Lung microvascular endothelial cell (primary cell): ENCODE measurements at regions not wholly inside any gene's neighbourhood (a gene's known extent, or its start where the extent isn't known, plus 50 kb on each side); places are given as distances from the start of the nearest gene placed in this dataset.
"Not testable (repeated sequence)": the region's sequence is repeated elsewhere in the genome, so short reads cannot be mapped to it uniquely, and the experiment has no call there.

Experiments used
- DNase-seq, 2 donors: peaks; one replicate each; pipeline versions ENCODE4 v3.0.0 to v3.0.0-alpha.2; 2010; ENCODE audit warnings: low read depth in 2 of 2

GRCh38 chr3:169029674-169030285, 633.7 kb downstream of the MECOM start:
- DNase-seq, result no peak

- DNase-seq, result no peak
These were observed 634.8 kb downstream of the MECOM start for GRCh38 chr3:169028716-169029115.

- peak; percentile 94 for DNase-seq
These were observed 636.8 kb downstream of the MECOM start for GRCh38 chr3:169026543-169027182.

GRCh38 chr3:169022457-169022856, 641.1 kb downstream of the MECOM start:
- no peak for DNase-seq

- DNase-seq, result no peak
These were observed 643.1 kb downstream of the MECOM start for GRCh38 chr3:169020371-169020770.

GRCh38 chr3:169009453-169009852, 654.1 kb downstream of the MECOM start:
- DNase-seq, result no peak

GRCh38 chr3:169008776-169009358, 654.6 kb downstream of the MECOM start:
- no peak for DNase-seq

- DNase-seq, result no peak
These were observed 656.4 kb downstream of the MECOM start for GRCh38 chr3:169007145-169007544.

GRCh38 chr3:169006398-169006797, 657.1 kb downstream of the MECOM start:
- DNase-seq, result not testable (repeated sequence)

GRCh38 chr3:169002689-169003088, 660.8 kb downstream of the MECOM start:
- DNase-seq, result peak in 1 of 2 donors; percentile 24

- peak in 1 of 2 donors; percentile 84 for DNase-seq
These were observed 664.7 kb downstream of the MECOM start for GRCh38 chr3:168998792-168999191.

- no peak for DNase-seq
These were observed 666.0 kb downstream of the MECOM start for GRCh38 chr3:168997488-168997887.

GRCh38 chr3:168996622-168997021, 666.9 kb downstream of the MECOM start:
- no peak for DNase-seq

- DNase-seq, result no peak
These were observed 668.4 kb downstream of the MECOM start for GRCh38 chr3:168995129-168995528.

GRCh38 chr3:168991803-168992202, 671.7 kb downstream of the MECOM start:
- DNase-seq, result peak in 1 of 2 donors; percentile 61

GRCh38 chr3:168990621-168991020, 672.9 kb downstream of the MECOM start:
- DNase-seq, result no peak

- DNase-seq, result peak in 1 of 2 donors; percentile 56
These were observed 673.4 kb downstream of the MECOM start for GRCh38 chr3:168990134-168990533.

GRCh38 chr3:168989396-168989795, 674.1 kb downstream of the MECOM start:
- DNase-seq, result peak in 1 of 2 donors; percentile 59

- DNase-seq, result no peak
These were observed 674.7 kb downstream of the MECOM start for GRCh38 chr3:168988853-168989252.

- no peak for DNase-seq
These were observed 678.6 kb downstream of the MECOM start for GRCh38 chr3:168984872-168985271.

GRCh38 chr3:168983046-168983445, 680.5 kb downstream of the MECOM start:
- DNase-seq, result no peak

GRCh38 chr3:168981396-168981795, 682.1 kb downstream of the MECOM start:
- DNase-seq, result no peak
